Esophagus squamous epithelium (tissue), 4 donors: ENCODE measurements at regions not wholly inside any gene's neighbourhood (a gene's known extent, or its start where the extent isn't known, plus 50 kb on each side); places are given as distances from the start of the nearest gene placed in this dataset.

Experiments
- CTCF ChIP-seq, 6 experiments: fragments of 450-650 bp in 4 of 6; fragments of 200-600 bp in 2 of 6; sonication (generic) in 2 of 6; IDR thresholded peaks; one replicate each; pipeline ENCODE4 v1.5.1; 2016 to 2019; ENCODE audit warnings: antibody characterized with exemption in 6 of 6, mild to moderate bottlenecking in 4 of 6, moderate library complexity in 4 of 6
- POLR2A ChIP-seq, 4 donors: fragments of 450-650 bp; IDR thresholded peaks; one replicate each; pipeline ENCODE4 v1.6.1; 2017; ENCODE audit warnings: antibody characterized with exemption in 4 of 4, mild to moderate bottlenecking in 4 of 4, moderate library complexity in 3 of 4

- TF ChIP-seq CTCF (IDR thresholded peaks at IDR 0.05) (no peak), POLR2A (IDR thresholded peaks at IDR 0.05) (no peak)
Measured at GRCh38 chr20:54745780-54746179, 270.4 kb downstream of the DOK5 start.
